HUES6 (cell line): ENCODE measurements at regions not wholly inside any gene's neighbourhood (a gene's known extent, or its start where the extent isn't known, plus 50 kb on each side); places are given as distances from the start of the nearest gene placed in this dataset.

Source experiments
- H3K27ac ChIP-seq: 2 replicates; pipeline ENCODE4 v1.7.0; 2013; ENCODE audit warnings: low read depth, mild to moderate bottlenecking, low read length, inconsistent platforms
- H3K27me3 ChIP-seq: 2 replicates; pipeline ENCODE4 v1.6.1; 2013; ENCODE audit warnings: low read length; ENCODE audit not compliant: control insufficient read depth, insufficient read depth
- H3K36me3 ChIP-seq: 2 replicates; pipeline ENCODE4 v1.6.1; 2013; ENCODE audit warnings: low read length; ENCODE audit not compliant: control insufficient read depth, insufficient read depth
- H3K4me1 ChIP-seq: 2 replicates; pipeline ENCODE4 v1.6.1; 2013; ENCODE audit warnings: low read length; ENCODE audit not compliant: control insufficient read depth, insufficient read depth
- H3K4me3 ChIP-seq: 2 replicates; pipeline ENCODE4 v1.5.1; 2013; ENCODE audit warnings: low read depth, low read length
- H3K9ac ChIP-seq: one replicate; pipeline ENCODE4 v1.6.1; 2013; ENCODE audit warnings: mild to moderate bottlenecking, low read length
- H3K9me3 ChIP-seq: 2 replicates; pipeline ENCODE4 v1.6.1; 2013; ENCODE audit warnings: low read depth, low read length; ENCODE audit not compliant: control insufficient read depth, insufficient read depth

DNA sequence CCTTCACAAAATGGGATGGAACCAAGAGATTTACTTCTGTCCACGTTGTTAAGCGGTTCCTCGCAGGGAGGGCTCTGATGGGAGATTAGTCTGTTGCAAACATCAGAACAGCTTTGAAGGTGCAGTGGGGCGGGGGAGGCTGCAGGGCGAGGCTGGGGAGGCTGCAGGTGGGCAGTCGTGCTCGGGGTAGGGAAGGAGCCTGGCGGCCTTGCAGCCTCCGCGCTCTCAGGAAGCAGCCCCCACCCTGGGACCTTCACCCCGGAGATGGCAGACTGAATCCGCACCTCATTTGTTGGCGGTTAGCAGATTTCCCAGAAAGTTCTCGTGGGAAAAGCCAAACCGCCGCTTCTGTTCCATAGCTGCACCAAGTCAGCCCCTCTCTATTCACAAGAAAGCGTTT is 237.3 kb downstream of the BRD1 start:
- H3K9ac ChIP-seq = no peak overlapping the region
- H3K4me3 ChIP-seq = no peak overlapping the region
- H3K4me1 ChIP-seq = no peaks in the 10 kb centered on the region
- H3K9me3 ChIP-seq = peaks cover 14% of the 10 kb centered on the region
- no peaks in the 10 kb centered on the region for H3K36me3 ChIP-seq
- H3K27me3 ChIP-seq = no peaks in the 10 kb centered on the region
- H3K27ac ChIP-seq = no peak overlapping the region

GRCh38 chr22:49589811-49590210 is 237.9 kb downstream of the BRD1 start:
- peaks cover 9% of the 10 kb centered on the region for H3K9me3 ChIP-seq
- H3K4me1 ChIP-seq = no peaks in the 10 kb centered on the region
- no peaks in the 10 kb centered on the region for H3K27me3 ChIP-seq
- H3K27ac ChIP-seq = no peak overlapping the region
- no peak overlapping the region for H3K9ac ChIP-seq
- H3K36me3 ChIP-seq = no peaks in the 10 kb centered on the region
- H3K4me3 ChIP-seq = no peak overlapping the region

- no peaks in the 10 kb centered on the region for H3K27me3 ChIP-seq
- no peak overlapping the region for H3K27ac ChIP-seq
- H3K9ac ChIP-seq = no peak overlapping the region
- H3K36me3 ChIP-seq = no peaks in the 10 kb centered on the region
- H3K9me3 ChIP-seq = peaks cover 7% of the 10 kb centered on the region
- no peaks in the 10 kb centered on the region for H3K4me1 ChIP-seq
- H3K4me3 ChIP-seq = no peak overlapping the region
These were observed 238.4 kb downstream of the BRD1 start for GRCh38 chr22:49589301-49589700.

DNA sequence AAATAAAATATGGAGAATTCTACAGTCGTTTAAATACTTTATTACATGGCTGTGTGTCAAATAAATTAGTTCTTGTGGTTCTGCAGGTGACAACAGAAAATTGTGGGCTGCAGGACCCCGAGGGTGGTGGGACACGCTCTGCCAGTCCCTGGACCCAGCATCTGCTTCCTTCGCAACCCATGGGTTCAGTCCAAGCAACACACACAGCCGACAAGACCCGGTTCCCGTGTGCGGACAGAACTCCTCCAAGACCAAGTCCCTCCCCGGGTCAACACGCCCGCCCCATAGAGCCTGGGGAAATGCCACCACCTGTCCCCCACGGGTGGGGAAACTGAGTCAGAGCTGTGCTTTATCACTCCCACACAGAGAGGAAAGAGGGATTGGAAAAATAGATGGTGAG is 238.9 kb downstream of the BRD1 start:
- H3K4me3 ChIP-seq = no peak overlapping the region

GRCh38 chr22:49587987-49588386 is 239.7 kb downstream of the BRD1 start:
- no peaks in the 10 kb centered on the region for H3K36me3 ChIP-seq
- H3K27me3 ChIP-seq = no peaks in the 10 kb centered on the region
- 0 out of 2 replicates have a peak, but pooled peaks cover 2% of the 10 kb centered on the region for H3K9me3 ChIP-seq
- no peak overlapping the region for H3K9ac ChIP-seq
- H3K4me3 ChIP-seq = no peak overlapping the region
- no peak overlapping the region for H3K27ac ChIP-seq
- H3K4me1 ChIP-seq = no peaks in the 10 kb centered on the region

More for the DNA sequence above, 238.9 kb downstream of the BRD1 start:
- Histone ChIP-seq H3K4me1 (no peaks in the 10 kb centered on the region), H3K27ac (no peak overlapping the region), H3K9me3 (0 out of 2 replicates have a peak, but pooled peaks cover 2% of the 10 kb centered on the region), H3K9ac (no peak overlapping the region), H3K36me3 (no peaks in the 10 kb centered on the region), H3K27me3 (no peaks in the 10 kb centered on the region)

DNA sequence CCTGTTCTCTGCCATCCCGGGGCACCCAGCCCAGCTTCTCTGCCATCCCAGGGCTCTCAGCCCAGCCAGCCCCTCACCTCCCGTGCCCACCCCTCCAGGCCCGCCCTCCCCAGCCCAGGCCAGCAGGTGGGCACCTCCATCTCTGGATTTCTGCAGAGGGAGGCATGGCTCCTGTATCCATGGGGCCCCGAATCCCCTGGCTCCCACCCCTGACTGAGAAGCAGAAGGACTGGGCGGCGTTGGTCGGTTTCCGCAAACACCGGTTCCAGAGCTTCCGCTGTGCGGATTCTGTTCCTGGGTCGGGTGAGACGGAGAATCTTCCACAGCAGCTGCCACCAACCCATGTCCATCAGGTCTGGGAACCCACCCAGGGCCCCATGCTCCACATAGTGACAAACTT is 240.3 kb downstream of the BRD1 start:
- Histone ChIP-seq H3K4me1 (no peaks in the 10 kb centered on the region), H3K4me3 (no peak overlapping the region), H3K36me3 (no peaks in the 10 kb centered on the region), H3K27me3 (no peaks in the 10 kb centered on the region), H3K9ac (no peak overlapping the region), H3K9me3 (0 out of 2 replicates have a peak, but pooled peaks cover 2% of the 10 kb centered on the region), H3K27ac (no peak overlapping the region)

GRCh38 chr22:49586873-49587272 is 240.8 kb downstream of the BRD1 start:
- Histone ChIP-seq H3K4me3 (no peak overlapping the region), H3K9me3 (0 out of 2 replicates have a peak, but pooled peaks cover 2% of the 10 kb centered on the region), H3K27me3 (no peaks in the 10 kb centered on the region), H3K9ac (no peak overlapping the region), H3K4me1 (no peaks in the 10 kb centered on the region), H3K27ac (no peak overlapping the region), H3K36me3 (no peaks in the 10 kb centered on the region)

DNA sequence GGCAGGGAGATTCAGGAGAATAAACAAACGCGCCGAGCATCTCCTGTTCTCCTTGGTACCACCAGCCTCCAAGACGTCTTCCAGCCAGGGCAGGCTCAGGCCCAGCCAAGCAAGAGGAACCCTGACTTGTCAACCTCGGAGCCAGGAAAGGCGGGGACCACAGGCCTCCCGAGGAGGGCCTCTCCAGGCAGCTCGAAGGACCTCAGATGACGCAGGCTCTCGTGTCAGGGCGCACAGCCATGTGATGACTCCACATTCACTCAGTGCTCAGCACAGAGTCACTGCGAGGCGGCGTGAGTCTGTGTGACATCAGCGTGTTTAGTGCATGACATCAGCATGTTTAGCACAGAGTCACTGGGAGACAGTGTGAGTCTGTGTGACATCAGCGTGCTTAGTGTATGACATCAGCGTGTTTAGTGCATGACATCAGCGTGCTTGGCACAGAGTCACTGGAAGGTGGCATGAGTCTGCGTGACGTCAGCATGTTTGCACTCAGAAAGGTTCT is 241.4 kb downstream of the BRD1 start:
- Histone ChIP-seq H3K36me3 (no peaks in the 10 kb centered on the region), H3K4me1 (no peaks in the 10 kb centered on the region), H3K9me3 (no peaks in the 10 kb centered on the region), H3K27me3 (no peaks in the 10 kb centered on the region), H3K27ac (no peak overlapping the region), H3K4me3 (no peak overlapping the region), H3K9ac (no peak overlapping the region)

DNA sequence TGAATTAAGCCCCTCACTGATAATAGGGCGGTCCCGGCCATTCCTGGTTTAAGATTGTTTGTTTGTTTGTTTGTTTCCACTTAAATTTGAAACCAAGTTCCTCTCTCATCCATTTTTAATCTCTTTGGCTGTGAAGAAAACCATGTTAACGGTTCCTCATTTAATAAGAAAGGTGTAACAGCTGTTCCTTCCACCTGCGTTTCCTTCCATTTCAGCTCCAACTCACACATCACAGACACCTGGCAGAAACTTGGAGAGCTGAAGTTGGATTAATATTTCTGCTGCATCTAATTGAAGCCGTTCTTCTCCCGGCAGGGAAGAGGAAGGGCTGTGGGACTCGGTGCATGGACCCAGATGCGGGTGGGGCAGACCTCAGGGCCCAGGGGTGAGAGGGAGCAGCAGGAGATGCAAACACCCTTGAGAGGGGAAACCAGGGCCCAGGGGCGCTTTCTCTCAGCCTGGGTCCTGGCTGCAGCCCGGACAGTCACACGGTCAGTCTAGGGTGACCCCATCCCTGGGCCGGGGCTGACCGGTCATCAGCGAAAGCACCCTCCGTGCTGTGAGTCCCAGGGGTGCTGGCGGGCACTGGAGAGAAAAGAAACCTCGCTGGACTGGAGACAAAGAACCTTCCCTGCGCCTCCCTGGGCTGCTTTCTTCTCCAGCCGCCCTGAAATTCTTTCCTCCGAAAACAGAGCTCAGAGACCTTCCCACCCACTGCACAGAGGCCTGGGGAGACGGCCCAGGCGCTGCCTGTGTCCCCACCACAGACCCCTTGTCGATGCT is 242.0 kb downstream of the BRD1 start:
- H3K4me3 ChIP-seq = no peak overlapping the region
- H3K9me3 ChIP-seq = peaks cover 3% of the 10 kb centered on the region; the same call in 1 of the 2 replicates
- H3K27me3 ChIP-seq = no peaks in the 10 kb centered on the region
- no peaks in the 10 kb centered on the region for H3K36me3 ChIP-seq
- no peaks in the 10 kb centered on the region for H3K4me1 ChIP-seq
- H3K27ac ChIP-seq = no peak overlapping the region
- no peak overlapping the region for H3K9ac ChIP-seq

DNA sequence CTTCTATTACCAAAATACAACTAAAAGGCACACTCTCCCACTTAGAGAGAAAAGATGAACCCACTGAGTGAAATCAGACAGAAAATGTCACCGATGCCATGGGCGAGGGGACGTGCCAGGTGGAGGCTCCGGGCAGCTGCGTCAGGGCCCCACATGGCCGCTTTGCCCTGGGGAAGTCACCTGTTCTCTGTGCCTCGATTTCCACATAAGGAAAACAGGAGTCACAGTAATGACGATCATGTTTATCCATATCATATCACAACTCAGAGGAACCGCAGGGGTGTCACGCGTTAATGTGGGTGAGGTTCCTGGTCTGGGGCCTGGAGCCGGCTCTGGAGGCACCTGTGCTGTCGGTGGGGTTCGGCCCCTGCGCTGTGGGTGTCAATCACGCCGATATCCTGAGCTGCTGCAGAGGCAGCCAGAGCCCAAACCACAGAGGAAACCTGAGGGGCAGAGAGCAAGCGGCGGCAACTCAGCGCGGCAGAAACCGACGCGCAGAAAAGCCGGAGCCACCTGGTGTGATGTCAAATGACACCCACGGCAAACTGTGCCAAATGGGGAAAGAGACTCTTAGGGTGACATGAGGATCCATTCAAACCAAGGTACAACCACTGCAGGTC is 243.7 kb downstream of the BRD1 start:
- Histone ChIP-seq H3K9ac (no peak overlapping the region), H3K36me3 (no peaks in the 10 kb centered on the region), H3K27me3 (no peaks in the 10 kb centered on the region), H3K27ac (no peak overlapping the region), H3K4me1 (no peaks in the 10 kb centered on the region), H3K9me3 (peaks cover 10% of the 10 kb centered on the region), H3K4me3 (no peak overlapping the region)

DNA sequence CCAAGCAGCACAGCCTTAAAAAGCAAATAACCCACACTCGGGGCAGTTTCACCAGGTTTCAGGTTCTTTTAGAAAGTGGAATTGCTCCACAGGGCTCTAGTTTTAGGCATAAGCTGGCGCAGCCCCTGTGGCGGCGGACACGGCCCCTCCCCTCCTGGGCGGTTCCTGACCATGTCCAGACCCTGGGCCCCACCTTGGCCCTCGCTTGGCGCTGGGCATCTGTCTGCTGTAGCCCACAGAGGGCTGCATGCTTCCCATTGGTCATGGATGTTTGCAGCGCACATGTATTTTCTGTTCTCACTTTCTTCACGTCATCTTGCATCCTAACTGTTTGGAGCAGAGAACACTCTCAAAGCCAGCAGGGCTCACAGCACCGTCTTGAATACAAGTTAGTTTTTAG is 244.3 kb downstream of the BRD1 start:
- Histone ChIP-seq H3K4me3 (no peak overlapping the region), H3K9ac (no peak overlapping the region), H3K9me3 (peaks cover 14% of the 10 kb centered on the region), H3K27ac (no peak overlapping the region), H3K27me3 (no peaks in the 10 kb centered on the region), H3K36me3 (no peaks in the 10 kb centered on the region), H3K4me1 (no peaks in the 10 kb centered on the region)
